ENCODE measurements at regions not wholly inside any gene's neighbourhood (a gene's known extent, or its start where the extent isn't known, plus 50 kb on each side); places are given as distances from the start of the nearest gene placed in this dataset.

- TF ChIP-seq CTCF (IDR thresholded peaks at IDR 0.05; ENCODE audit: low read depth, low read length, poor library complexity, severe bottlenecking) (no peak), EZH2phosphoT487 (IDR thresholded peaks at IDR 0.05; ENCODE audit: borderline replicate concordance, low read length) (no peak)
These were observed 66.0 kb upstream of the CELF2 start for GRCh38 chr10:10951675-10952074.

Data from DOHH2 (cell line).